IMR-90 (cell line): ENCODE measurements at regions not wholly inside any gene's neighbourhood (a gene's known extent, or its start where the extent isn't known, plus 50 kb on each side); places are given as distances from the start of the nearest gene placed in this dataset.

Experiments
- ATAC-seq: fragments of 200-7000 bp; cut with Tn5 transposase; 2 replicates; pipeline ENCODE4 v1.9.1; 2020; ENCODE audit warnings: low read depth, mild to moderate bottlenecking, moderate library complexity
- BruUV-seq: library from RNA; stranded (reverse); fragments of 400-500 nt; replicated peaks from 2 replicates; lab custom pipeline; 2021; lab: Mats Ljungman, UMichigan
- CTCF ChIA-PET: fragments of 300-600 bp; formaldehyde crosslinking; extraction: SDS; loops from one replicate; lab custom pipeline; 2021; ENCODE audit warnings: antibody characterized with exemption; lab: Yijun Ruan, JAX
- POLR2A ChIA-PET: fragments of 300-600 bp; sonication (Branson Sonifier 250); formaldehyde crosslinking; loops from one replicate; lab custom pipeline; 2022; ENCODE audit warnings: antibody characterized with exemption; ENCODE audit not compliant: unreplicated experiment; lab: Charles Lee
- DNase-seq: peaks from one replicate; pipeline ENCODE4 v3.0.0; 2013
- H2AFZ ChIP-seq: replicated peaks from 2 replicates; pipeline ENCODE3; 2013; ENCODE audit warnings: low read length, mild to moderate bottlenecking; ENCODE audit not compliant: poor library complexity
- H2AK5ac ChIP-seq: 2 replicates; pipeline ENCODE4 v1.6.1; 2013; ENCODE audit warnings: low read depth, low read length, inconsistent platforms
- H2AK9ac ChIP-seq: replicated peaks from 2 replicates; pipeline ENCODE3; 2013; ENCODE audit warnings: mild to moderate bottlenecking, low read depth, low read length, moderate library complexity; ENCODE audit not compliant: poor library complexity
- H2BK120ac ChIP-seq: 2 replicates; pipeline ENCODE4 v1.6.1; 2013; ENCODE audit warnings: low read depth, low read length, inconsistent platforms
- H2BK15ac ChIP-seq: 3 replicates; pipeline ENCODE4 v1.6.1; 2013; ENCODE audit warnings: low read depth, low read length, inconsistent platforms
- H2BK20ac ChIP-seq: 2 replicates; pipeline ENCODE4 v1.6.1; 2013; ENCODE audit warnings: low read depth, mild to moderate bottlenecking, inconsistent platforms, low read length, moderate library complexity
- H2BK5ac ChIP-seq: 2 replicates; pipeline ENCODE4 v1.6.1; 2013; ENCODE audit warnings: mild to moderate bottlenecking, low read depth, low read length, inconsistent platforms; ENCODE audit not compliant: poor library complexity, severe bottlenecking
- H3K14ac ChIP-seq: replicated peaks from 2 replicates; pipeline ENCODE4 v1.6.1; 2013; ENCODE audit warnings: low read depth, low read length, inconsistent platforms
- H3K18ac ChIP-seq: 2 replicates; pipeline ENCODE4 v1.6.1; 2013; ENCODE audit warnings: low read depth, low read length, control low read depth
- H3K23ac ChIP-seq: 2 replicates; pipeline ENCODE4 v1.6.1; 2013; ENCODE audit warnings: low read depth, low read length, inconsistent platforms
- H3K27ac ChIP-seq: 2 replicates; pipeline ENCODE4 v1.5.1; 2013; ENCODE audit warnings: mild to moderate bottlenecking, control low read depth, low read length; ENCODE audit not compliant: insufficient read depth
- H3K27me3 ChIP-seq: 2 replicates; pipeline ENCODE4 v1.6.1; 2013; ENCODE audit warnings: low read length; ENCODE audit not compliant: control insufficient read depth, insufficient read depth
- H3K36me3 ChIP-seq: 2 replicates; pipeline ENCODE4 v1.6.1; 2013; ENCODE audit warnings: low read length, mixed read lengths; ENCODE audit not compliant: control insufficient read depth, insufficient read depth
- H3K4ac ChIP-seq: 2 replicates; pipeline ENCODE4 v1.6.1; 2013; ENCODE audit warnings: low read depth, low read length, inconsistent platforms
- H3K4me1 ChIP-seq: 2 replicates; pipeline ENCODE4 v1.6.1; 2013; ENCODE audit warnings: low read length, mixed read lengths; ENCODE audit not compliant: control insufficient read depth, insufficient read depth
- H3K4me2 ChIP-seq: 2 replicates; pipeline ENCODE4 v1.6.1; 2013; ENCODE audit warnings: low read depth, mild to moderate bottlenecking, control low read depth, low read length, moderate library complexity
- H3K4me3 ChIP-seq: 2 replicates; pipeline ENCODE4 v1.5.1; 2013; ENCODE audit warnings: low read depth, mild to moderate bottlenecking, control low read depth, low read length, moderate library complexity; ENCODE audit not compliant: insufficient read depth
- H3K56ac ChIP-seq: 2 replicates; pipeline ENCODE4 v1.6.1; 2013; ENCODE audit warnings: low read length, inconsistent platforms; ENCODE audit not compliant: insufficient read depth; ENCODE audit errors: extremely low read depth
- H3K79me1 ChIP-seq, 2 experiments: 2 replicates each; pipeline ENCODE4 v1.6.1; 2013; ENCODE audit warnings: low read length in 2 of 2, inconsistent platforms in 1 of 2, low read depth in 1 of 2
- H3K9ac ChIP-seq: 2 replicates; pipeline ENCODE4 v1.6.1; 2013; ENCODE audit warnings: low read depth, low read length, control low read depth
- H3K9me1 ChIP-seq: 2 replicates; pipeline ENCODE4 v1.6.1; 2013; ENCODE audit warnings: low read length, inconsistent platforms; ENCODE audit not compliant: insufficient read depth
- H3K9me3 ChIP-seq: 2 replicates; pipeline ENCODE4 v1.6.1; 2013; ENCODE audit warnings: low read length; ENCODE audit not compliant: control insufficient read depth, insufficient read depth
- H4K20me1 ChIP-seq: 2 replicates; pipeline ENCODE4 v1.6.1; 2013; ENCODE audit warnings: low read length, inconsistent platforms; ENCODE audit not compliant: insufficient read depth
- H4K5ac ChIP-seq: 2 replicates; pipeline ENCODE4 v1.6.1; 2013; ENCODE audit warnings: mild to moderate bottlenecking, low read depth, low read length, control low read depth
- H4K8ac ChIP-seq, 2 experiments: 2 replicates each; pipeline ENCODE4 v1.6.1; 2013; ENCODE audit warnings: low read depth in 2 of 2, low read length in 2 of 2, control low read depth in 1 of 2, inconsistent platforms in 1 of 2
- H4K91ac ChIP-seq: 2 replicates; pipeline ENCODE4 v1.6.1; 2013; ENCODE audit warnings: low read depth, low read length, inconsistent platforms; ENCODE audit not compliant: insufficient read depth
- BHLHE40 ChIP-seq: fragments of 150-350 bp; IDR thresholded peaks from 2 replicates; pipeline ENCODE4 v1.6.1; 2016; ENCODE audit warnings: mild to moderate bottlenecking, low read depth, low read length
- CEBPB ChIP-seq: IDR thresholded peaks from 2 replicates; pipeline ENCODE4 v1.6.1; 2012; ENCODE audit warnings: low read depth, low read length, improper control_type of control experiment
- CHD1 ChIP-seq: IDR thresholded peaks from 2 replicates; pipeline ENCODE4 v1.6.1; 2012; ENCODE audit warnings: low read depth, low read length, improper control_type of control experiment
- CTCF ChIP-seq: conservative IDR thresholded peaks from 2 replicates; pipeline ENCODE4 v1.5.1; 2012; ENCODE audit warnings: mild to moderate bottlenecking, low read depth, low read length, improper control_type of control experiment
- ELK1 ChIP-seq: fragments of 150-350 bp; IDR thresholded peaks from 2 replicates; pipeline ENCODE4 v1.6.1; 2016; ENCODE audit warnings: low read depth, mild to moderate bottlenecking, low read length, moderate library complexity, borderline replicate concordance
- FOS ChIP-seq: fragments of 150-350 bp; IDR thresholded peaks from 2 replicates; pipeline ENCODE4 v1.6.1; 2016; ENCODE audit warnings: low read depth, low read length
- MAFK ChIP-seq: IDR thresholded peaks from 2 replicates; pipeline ENCODE4 v1.6.1; 2012; ENCODE audit warnings: low read depth, low read length, improper control_type of control experiment
- MAZ ChIP-seq: IDR thresholded peaks from 2 replicates; pipeline ENCODE4 v1.6.1; 2012; ENCODE audit warnings: low read depth, mild to moderate bottlenecking, low read length, improper control_type of control experiment, moderate library complexity, borderline replicate concordance
- MXI1 ChIP-seq: IDR thresholded peaks from 2 replicates; pipeline ENCODE4 v1.6.1; 2012; ENCODE audit warnings: low read depth, mild to moderate bottlenecking, low read length, moderate library complexity, borderline replicate concordance
- NFE2L2 ChIP-seq: fragments of 150-350 bp; IDR thresholded peaks from 2 replicates; pipeline ENCODE4 v1.6.1; 2016; ENCODE audit warnings: low read depth, mild to moderate bottlenecking, low read length
- POLR2A ChIP-seq: IDR thresholded peaks from 2 replicates; pipeline ENCODE4 v1.6.1; 2012; ENCODE audit warnings: mild to moderate bottlenecking, low read depth, low read length
- RAD21 ChIP-seq: IDR thresholded peaks from 2 replicates; pipeline ENCODE4 v1.6.1; 2012; ENCODE audit warnings: low read length, improper control_type of control experiment
- RCOR1 ChIP-seq: IDR thresholded peaks from 2 replicates; pipeline ENCODE4 v1.6.1; 2012; ENCODE audit warnings: mild to moderate bottlenecking, low read length, improper control_type of control experiment; ENCODE audit not compliant: insufficient replicate concordance
- RFX5 ChIP-seq: IDR thresholded peaks from 2 replicates; pipeline ENCODE4 v1.8.0; 2012; ENCODE audit warnings: low read depth, mild to moderate bottlenecking, low read length, moderate library complexity
- SMC3 ChIP-seq: fragments of 150-350 bp; IDR thresholded peaks from 2 replicates; pipeline ENCODE4 v1.6.1; 2016; ENCODE audit warnings: low read depth, mild to moderate bottlenecking, antibody characterized with exemption, low read length, moderate library complexity
- USF2 ChIP-seq: fragments of 150-350 bp; IDR thresholded peaks from 2 replicates; pipeline ENCODE4 v1.6.1; 2017; ENCODE audit warnings: mild to moderate bottlenecking, antibody characterized with exemption, low read length, low read depth
- WGBS, 2 experiments: methylation state at CpG; one replicate each; pipeline versions ENCODE4 v1.1.5 to v1.1.7; 2013; ENCODE audit warnings: missing lambda C conversion rate in 2 of 2; ENCODE audit not compliant: insufficient read length in 1 of 2; ENCODE audit errors: extremely low coverage in 2 of 2; 5-methylcytosine and 5-hydroxymethylcytosine counted together
- dilution Hi-C: fragments of 300-500 bp; cut with HindIII; formaldehyde crosslinking; loops from one replicate; pipeline ENCODE4 v1.14.3; 2018; ENCODE audit warnings: low sequenced_read_pairs; ENCODE audit not compliant: unreplicated experiment
- in situ Hi-C: fragments of 300-500 bp; cut with MboI; formaldehyde crosslinking; loops from 3 replicates; pipeline ENCODE4 v1.14.3; 2019; ENCODE audit warnings: low sequenced_read_pairs, inconsistent platforms, mixed read lengths
- intact Hi-C: fragments of 100-400 bp; cut with micrococcal nuclease; formaldehyde crosslinking; loops from 2 replicates; pipeline ENCODE4 v1.10.0; 2022

- WGBS, 2 experiments = no CpG with 5 or more reads among the region's 6 CpGs
These were observed 581.5 kb upstream of the B3GALT2 start for GRCh38 chr1:193767886-193768285.

More at GRCh38 chr1:193767886-193768285, 581.5 kb upstream of the B3GALT2 start:
- CTCF ChIA-PET = interaction anchor here (1.2 kb wide), 1 partner anchor 12 kb away, joined by 3 read pairs; no protein-coding TSS in a partner anchor
- ATAC-seq (no peak), DNase-seq (no peak)
- H3K36me3 ChIP-seq = no peaks in the 10 kb centered on the region
- in situ Hi-C loops (no loop called here), dilution Hi-C loops (no loop called here), intact Hi-C loops (no loop called here)
- POLR2A ChIA-PET = no interaction called here
- H3K4ac ChIP-seq = no peak overlapping the region
- no peak overlapping the region for H2BK15ac ChIP-seq
- no peak overlapping the region for H3K23ac ChIP-seq
- H3K79me1 ChIP-seq = no peaks in the 10 kb centered on the region
- BruUV-seq = no TSS peak
- H3K14ac ChIP-seq = no peak overlapping the region
- no peak overlapping the region for H4K91ac ChIP-seq
- H4K20me1 ChIP-seq = no peaks in the 10 kb centered on the region
- no peaks in the 10 kb centered on the region for H3K9me3 ChIP-seq
- H3K4me1 ChIP-seq = no peaks in the 10 kb centered on the region
- no peak overlapping the region for H4K5ac ChIP-seq
- no peak overlapping the region for H2BK120ac ChIP-seq
- H3K27me3 ChIP-seq = no peaks in the 10 kb centered on the region
- no peak overlapping the region for H2BK20ac ChIP-seq
- no peak overlapping the region for H3K4me2 ChIP-seq
- H3K9ac ChIP-seq = no peak overlapping the region
- TF ChIP-seq BHLHE40 (no peak), MXI1 (no peak), MAZ (no peak), SMC3 (no peak), USF2 (no peak), CHD1 (no peak), POLR2A (no peak), MAFK (no peak), CTCF (no peak), NFE2L2 (no peak), RAD21 (no peak), RFX5 (no peak), FOS (no peak), RCOR1 (no peak), ELK1 (no peak), CEBPB (no peak)
- H3K56ac ChIP-seq = no peak overlapping the region
- no peak overlapping the region for H3K4me3 ChIP-seq
- no peak overlapping the region for H2AK5ac ChIP-seq
- H3K27ac ChIP-seq = no peak overlapping the region
- H4K8ac ChIP-seq = no peak overlapping the region
- no peak overlapping the region for H2BK5ac ChIP-seq
- H3K9me1 ChIP-seq = no peaks in the 10 kb centered on the region; the same call in 1 of the 2 replicates
- H3K18ac ChIP-seq = no peak overlapping the region
- no peak overlapping the region for H2AK9ac ChIP-seq
- no peak overlapping the region for H2AFZ ChIP-seq
